COLO668 (cell line): ENCODE measurements at regions not wholly inside any gene's neighbourhood (a gene's known extent, or its start where the extent isn't known, plus 50 kb on each side); places are given as distances from the start of the nearest gene placed in this dataset.
A peak's percentile ranks its signal among the peaks of the same experiment; 100 is the strongest.
"Not testable (repeated sequence)": the region's sequence is repeated elsewhere in the genome, so short reads cannot be mapped to it uniquely, and the experiment has no call there.

Experiments
- DNase-seq: peaks from one replicate; lab custom pipeline; 2025; ENCODE audit not compliant: unreplicated experiment; lab: John Stamatoyannopoulos, UW

- DNase-seq = no peak
Observed at GRCh38 chr12:16884819-16885218, 278.9 kb upstream of the LMO3 start.

- DNase-seq = no peak
Observed at GRCh38 chr12:16884056-16884455, 278.1 kb upstream of the LMO3 start.

GRCh38 chr12:16881986-16882570, 276.1 kb upstream of the LMO3 start:
- no peak for DNase-seq

GRCh38 chr12:16880864-16881285, 274.9 kb upstream of the LMO3 start:
- DNase-seq = peak; percentile 18

- no peak for DNase-seq
Observed at GRCh38 chr12:16870845-16871244, 264.9 kb upstream of the LMO3 start.

GRCh38 chr12:16863742-16864141, 257.8 kb upstream of the LMO3 start:
- no peak for DNase-seq

- DNase-seq = no peak
Observed at GRCh38 chr12:16857456-16857923, 251.5 kb upstream of the LMO3 start.

GRCh38 chr12:16854465-16854864, 248.5 kb upstream of the LMO3 start:
- no peak for DNase-seq

GRCh38 chr12:16849473-16849872, 243.5 kb upstream of the LMO3 start:
- DNase-seq = no peak

GRCh38 chr12:16844875-16845274, 238.9 kb upstream of the LMO3 start:
- DNase-seq = no peak

GRCh38 chr12:16833376-16834015, 227.5 kb upstream of the LMO3 start:
- no peak for DNase-seq

- no peak for DNase-seq
Observed at GRCh38 chr12:16828891-16829290, 222.9 kb upstream of the LMO3 start.

- DNase-seq = no peak
Observed at GRCh38 chr12:16807731-16808130, 201.8 kb upstream of the LMO3 start.

GRCh38 chr12:16796168-16796567, 190.2 kb upstream of the LMO3 start:
- DNase-seq = no peak

- no peak for DNase-seq
Observed at GRCh38 chr12:16789204-16789790, 183.3 kb upstream of the LMO3 start.

- DNase-seq = no peak
Observed at GRCh38 chr12:16788506-16789203, 182.7 kb upstream of the LMO3 start.

GRCh38 chr12:16785953-16786352, 180.0 kb upstream of the LMO3 start:
- DNase-seq = no peak

GRCh38 chr12:16785524-16785923, 179.6 kb upstream of the LMO3 start:
- no peak for DNase-seq

GRCh38 chr12:16769129-16769528, 163.2 kb upstream of the LMO3 start:
- not testable (repeated sequence) for DNase-seq

GRCh38 chr12:16766736-16767135, 160.8 kb upstream of the LMO3 start:
- no peak for DNase-seq

GRCh38 chr12:16763901-16764300, 157.9 kb upstream of the LMO3 start:
- DNase-seq = no peak
